ENCODE measurements at regions not wholly inside any gene's neighbourhood (a gene's known extent, or its start where the extent isn't known, plus 50 kb on each side); places are given as distances from the start of the nearest gene placed in this dataset.
"Not testable (repeated sequence)": the region's sequence is repeated elsewhere in the genome, so short reads cannot be mapped to it uniquely, and the experiment has no call there.

GRCh38 chr2:31813016-31813415, 197.8 kb downstream of the MEMO1 start:
- DNase-seq (ENCODE audit: low spot score): no peak
- in situ Hi-C loops (cut with HindIII; ENCODE audit: low sequenced_read_pairs): no loop called here

DNA sequence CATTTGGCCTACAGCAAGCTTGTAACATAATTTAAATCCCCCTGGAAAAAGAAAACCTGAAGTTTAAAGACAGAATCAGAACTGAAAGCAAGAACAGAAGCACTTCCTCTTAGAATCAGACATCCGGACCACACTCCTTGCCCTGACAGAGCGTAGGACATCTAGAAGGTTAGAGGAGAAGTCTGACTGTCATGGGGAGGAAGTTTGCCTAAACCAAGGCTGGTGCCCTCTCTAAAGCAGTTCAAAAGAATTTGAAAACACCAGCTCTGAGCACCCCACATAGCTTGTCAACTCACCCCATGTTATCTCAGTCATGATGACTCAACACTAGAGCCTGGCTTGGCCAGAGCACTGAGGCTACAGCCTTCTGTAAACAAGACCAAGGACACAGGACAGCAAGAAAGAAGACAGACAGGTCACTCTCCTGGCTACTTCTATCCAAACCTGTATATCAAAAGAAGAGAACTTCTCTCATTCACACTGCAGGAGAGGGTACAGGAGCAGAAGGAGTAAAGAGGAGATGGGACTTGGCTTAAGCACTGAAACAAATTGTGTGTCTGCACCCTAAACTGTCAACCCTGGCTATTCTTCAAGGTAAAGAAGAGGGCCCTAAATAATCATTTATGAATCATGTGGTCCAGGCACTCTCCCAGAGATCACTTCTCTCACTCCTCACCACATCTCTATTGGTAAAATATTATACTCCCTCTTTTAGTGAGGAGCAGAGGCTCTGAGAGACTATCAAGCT, 198.6 kb downstream of the MEMO1 start:
- no peak for DNase-seq (ENCODE audit: low spot score)
- in situ Hi-C loops (cut with HindIII; ENCODE audit: low sequenced_read_pairs): no loop called here

DNA sequence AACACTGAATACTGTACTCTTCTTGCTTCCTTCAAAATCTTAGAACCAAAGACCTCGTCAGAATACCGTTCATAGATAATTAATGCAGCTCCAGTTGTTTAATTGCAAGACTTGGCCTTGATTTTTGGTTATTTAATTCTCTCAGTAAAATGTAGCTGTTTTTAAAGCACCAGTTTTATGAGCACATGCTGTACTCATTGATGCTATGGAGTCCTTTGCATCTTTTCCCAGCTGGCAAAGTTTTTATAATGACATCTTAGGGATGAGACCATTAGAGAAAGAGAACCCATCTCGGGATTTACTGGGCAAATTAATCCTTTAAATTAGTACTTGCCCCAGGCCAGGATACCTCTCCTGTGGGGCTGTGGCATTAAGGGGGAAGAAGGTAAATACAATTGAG, 199.3 kb downstream of the MEMO1 start:
- no peak for DNase-seq (ENCODE audit: low spot score)
- in situ Hi-C loops (cut with HindIII; ENCODE audit: low sequenced_read_pairs): no loop called here

- in situ Hi-C loops (cut with HindIII; ENCODE audit: low sequenced_read_pairs): no loop called here
- DNase-seq (ENCODE audit: low spot score): no peak
These were observed 200.4 kb downstream of the MEMO1 start for GRCh38 chr2:31810200-31810917.

DNA sequence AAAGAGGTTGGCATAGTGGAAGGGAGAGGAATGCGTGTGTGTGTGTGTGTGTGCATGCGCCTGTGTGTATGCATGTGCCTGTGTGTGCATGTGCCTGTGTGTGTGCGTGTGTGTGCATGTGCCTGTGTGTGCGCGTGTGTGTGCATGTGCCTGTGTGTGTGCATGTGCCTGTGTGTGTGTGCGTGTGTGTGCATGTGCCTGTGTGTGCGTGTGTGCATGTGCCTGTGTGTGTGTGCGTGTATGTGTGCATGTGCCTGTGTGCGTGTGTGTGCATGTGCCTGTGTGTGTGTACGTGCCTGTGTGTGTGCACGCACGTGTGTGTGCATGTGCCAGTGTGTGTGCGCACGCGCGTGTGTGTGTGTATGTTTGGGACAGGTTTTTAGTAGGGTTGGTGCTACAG, 205.1 kb downstream of the MEMO1 start:
- DNase-seq (ENCODE audit: low spot score): no peak
- in situ Hi-C loops (cut with HindIII; ENCODE audit: low sequenced_read_pairs): no loop called here

GRCh38 chr2:31803481-31804153, 207.2 kb downstream of the MEMO1 start:
- DNase-seq (ENCODE audit: low spot score); in situ Hi-C loops (cut with HindIII; ENCODE audit: low sequenced_read_pairs): not testable (repeated sequence)

DNA sequence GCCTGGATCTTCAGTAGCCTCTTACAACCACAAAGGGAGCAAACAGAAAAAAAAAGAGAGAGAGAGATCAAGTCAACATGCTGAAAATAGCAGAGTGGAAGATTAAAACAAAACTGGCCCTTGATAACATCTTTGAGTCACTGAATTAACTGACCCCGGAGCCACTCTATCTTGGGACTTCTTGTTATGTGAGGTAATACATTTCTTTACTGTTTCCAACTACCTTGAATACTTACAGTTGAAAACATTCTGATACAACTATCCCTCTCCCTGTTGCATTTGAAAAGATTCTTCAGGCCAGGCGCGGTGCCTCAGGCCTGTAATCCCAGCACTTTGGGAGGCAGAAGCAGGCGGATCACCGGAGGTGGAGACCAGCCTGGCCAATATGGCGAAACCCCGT, 208.1 kb downstream of the MEMO1 start:
- in situ Hi-C loops (cut with HindIII; ENCODE audit: low sequenced_read_pairs): no loop called here
- DNase-seq (ENCODE audit: low spot score): no peak

- in situ Hi-C loops (cut with HindIII; ENCODE audit: low sequenced_read_pairs); DNase-seq (ENCODE audit: low spot score): not testable (repeated sequence)
These were observed 211.5 kb downstream of the MEMO1 start for GRCh38 chr2:31799282-31799681.

- in situ Hi-C loops (cut with HindIII; ENCODE audit: low sequenced_read_pairs): no loop called here
- DNase-seq (ENCODE audit: low spot score): no peak
These were observed 207.5 kb upstream of the SRD5A2 start for GRCh38 chr2:31788273-31788672.

GRCh38 chr2:31785876-31786275, 205.1 kb upstream of the SRD5A2 start:
- in situ Hi-C loops (cut with HindIII; ENCODE audit: low sequenced_read_pairs): no loop called here
- DNase-seq (ENCODE audit: low spot score): no peak

DNA sequence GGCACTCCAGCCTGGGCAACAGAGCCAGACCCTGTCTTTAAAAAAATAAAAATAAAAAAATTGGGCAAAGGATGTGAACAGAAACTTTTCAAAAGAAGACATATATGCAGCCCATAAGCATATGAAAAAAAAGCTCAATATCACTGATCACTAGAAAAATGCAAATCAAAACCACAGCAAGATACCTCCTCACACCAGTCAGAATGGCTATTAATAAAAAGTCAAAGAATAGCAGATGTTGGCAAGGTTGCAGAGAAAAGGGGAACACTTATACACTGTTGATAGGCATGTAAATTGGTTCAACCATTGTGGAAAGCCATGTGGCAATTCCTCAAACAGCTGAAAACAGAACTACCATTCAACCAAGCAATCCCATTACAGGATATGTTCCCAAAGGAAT, 204.1 kb upstream of the SRD5A2 start:
- no peak for DNase-seq (ENCODE audit: low spot score)
- in situ Hi-C loops (cut with HindIII; ENCODE audit: low sequenced_read_pairs): no loop called here

- DNase-seq (ENCODE audit: low spot score); in situ Hi-C loops (cut with HindIII; ENCODE audit: low sequenced_read_pairs): not testable (repeated sequence)
These were observed 202.8 kb upstream of the SRD5A2 start for GRCh38 chr2:31783446-31784091.

DNA sequence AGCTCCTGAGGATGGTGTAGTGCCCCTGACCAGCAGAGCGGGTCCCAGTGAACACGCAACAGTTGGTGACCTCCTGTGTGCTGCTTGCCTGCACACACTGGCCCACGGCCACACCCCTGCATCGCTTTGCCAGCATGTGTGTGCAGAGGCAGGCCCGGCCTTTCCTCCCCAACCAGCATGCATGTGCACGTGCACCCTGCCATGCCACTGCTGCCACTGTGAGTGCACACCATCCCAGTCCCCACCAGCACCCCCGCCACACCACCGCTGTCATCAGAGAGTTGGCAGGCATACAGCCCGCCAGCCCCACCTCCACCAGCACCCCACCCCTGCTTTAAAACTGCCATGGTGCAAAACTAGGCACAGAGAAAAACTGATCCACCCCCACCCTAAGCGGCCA, 197.4 kb upstream of the SRD5A2 start:
- in situ Hi-C loops (cut with HindIII; ENCODE audit: low sequenced_read_pairs): no loop called here
- no peak for DNase-seq (ENCODE audit: low spot score)

DNA sequence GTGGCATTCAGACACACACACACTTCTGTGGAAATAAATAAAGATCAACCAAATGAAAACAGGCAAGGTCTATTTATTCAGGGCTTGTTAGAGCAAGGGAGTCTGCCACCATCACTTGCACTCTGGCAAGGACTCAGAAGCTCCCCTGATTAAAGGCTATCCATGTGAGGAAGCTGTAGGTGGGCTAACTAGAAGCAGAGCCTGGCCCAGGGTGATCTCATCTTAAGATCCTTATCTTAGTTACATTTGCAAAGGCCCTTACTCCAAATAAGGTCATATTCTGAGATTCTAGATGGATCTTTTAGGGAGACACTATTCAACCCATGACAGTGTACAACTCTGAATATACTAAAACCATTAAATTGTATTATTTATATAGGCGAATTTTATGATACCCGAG, 190.0 kb upstream of the SRD5A2 start:
- no peak for DNase-seq (ENCODE audit: low spot score)
- in situ Hi-C loops (cut with HindIII; ENCODE audit: low sequenced_read_pairs): no loop called here

DNA sequence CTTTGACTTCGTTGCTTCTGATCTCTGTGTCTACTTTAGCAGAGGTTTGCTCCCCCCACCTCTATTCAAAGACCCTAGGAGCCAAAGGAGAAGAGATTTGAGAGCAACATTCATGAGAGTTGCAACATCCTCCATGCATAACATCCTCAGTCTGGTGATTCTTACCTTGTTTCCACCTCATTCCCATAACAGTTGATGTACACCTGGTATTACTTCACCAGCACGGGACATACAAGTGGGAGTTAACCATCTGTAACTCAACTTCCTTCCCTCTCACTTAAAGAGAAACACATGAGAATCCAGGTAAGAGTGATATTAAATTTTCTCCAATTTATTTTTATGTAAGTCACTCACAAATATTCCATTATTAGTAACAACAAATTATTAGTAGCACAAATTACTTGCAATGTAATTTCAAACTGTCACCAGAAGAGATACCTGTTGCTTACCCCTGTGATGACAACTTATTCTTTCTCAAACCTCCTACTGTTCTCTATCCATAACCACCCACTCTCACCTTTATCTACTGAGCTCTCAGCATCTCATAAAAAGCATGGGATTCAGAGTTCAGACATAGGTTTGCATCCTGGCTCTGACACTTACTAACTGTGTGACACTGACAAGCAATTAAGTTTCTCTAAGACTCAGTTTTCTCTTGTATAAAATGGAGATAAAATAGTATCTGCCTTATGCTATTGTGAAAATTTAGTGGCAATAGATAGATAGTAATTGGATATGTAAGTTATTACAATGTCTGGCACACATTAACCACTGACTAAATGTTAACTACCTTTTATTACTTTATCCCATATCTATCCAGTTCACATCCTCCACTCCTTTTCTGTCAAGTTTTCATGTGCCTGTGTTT, 184.6 kb upstream of the SRD5A2 start:
- in situ Hi-C loops (cut with HindIII; ENCODE audit: low sequenced_read_pairs): no loop called here

DNA sequence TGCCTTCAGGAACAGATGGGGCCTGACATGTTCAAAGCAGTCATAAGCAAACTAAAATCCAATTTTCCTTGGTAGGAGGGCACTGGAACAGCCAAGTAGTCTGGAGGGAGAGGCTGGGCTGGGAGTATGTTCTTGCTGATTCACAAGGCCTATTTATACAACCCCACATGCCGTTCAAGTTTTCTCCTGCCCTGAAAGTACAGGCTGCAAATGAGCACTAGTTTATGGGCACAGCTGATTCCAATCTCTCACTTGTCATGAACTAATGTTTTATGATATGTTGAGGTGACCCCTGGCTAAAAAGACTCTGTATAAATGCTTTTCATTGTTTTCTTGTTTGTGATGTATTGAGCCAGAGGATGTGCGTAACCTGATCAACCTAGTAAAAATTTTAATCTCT, 183.4 kb upstream of the SRD5A2 start:
- in situ Hi-C loops (cut with HindIII; ENCODE audit: low sequenced_read_pairs): no loop called here
- no peak for DNase-seq (ENCODE audit: low spot score)

More for the DNA sequence above, 184.6 kb upstream of the SRD5A2 start:
- DNase-seq (ENCODE audit: low spot score): no peak

GRCh38 chr2:31762085-31762484, 181.3 kb upstream of the SRD5A2 start:
- DNase-seq (ENCODE audit: low spot score): no peak
- in situ Hi-C loops (cut with HindIII; ENCODE audit: low sequenced_read_pairs): no loop called here

DNA sequence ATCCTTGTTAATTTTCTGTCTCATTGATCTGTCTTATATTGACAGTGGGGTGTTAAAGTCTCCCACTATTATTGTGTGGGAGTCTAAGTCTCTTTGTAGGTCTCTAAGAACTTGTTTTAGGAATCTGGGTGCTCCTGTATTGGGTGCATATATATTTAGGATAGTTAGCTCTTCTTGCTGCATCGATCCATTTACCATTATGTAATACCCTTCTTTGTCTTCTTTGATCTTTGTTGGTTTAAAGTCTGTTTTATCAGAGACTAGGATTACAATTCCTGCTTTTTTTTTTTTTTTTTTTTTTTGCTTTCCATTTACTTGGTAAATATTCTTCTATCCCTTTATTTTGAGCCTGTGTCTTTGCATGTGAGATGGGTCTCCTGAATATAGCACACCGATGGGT, 176.6 kb upstream of the SRD5A2 start:
- in situ Hi-C loops (cut with HindIII; ENCODE audit: low sequenced_read_pairs); DNase-seq (ENCODE audit: low spot score): not testable (repeated sequence)

DNA sequence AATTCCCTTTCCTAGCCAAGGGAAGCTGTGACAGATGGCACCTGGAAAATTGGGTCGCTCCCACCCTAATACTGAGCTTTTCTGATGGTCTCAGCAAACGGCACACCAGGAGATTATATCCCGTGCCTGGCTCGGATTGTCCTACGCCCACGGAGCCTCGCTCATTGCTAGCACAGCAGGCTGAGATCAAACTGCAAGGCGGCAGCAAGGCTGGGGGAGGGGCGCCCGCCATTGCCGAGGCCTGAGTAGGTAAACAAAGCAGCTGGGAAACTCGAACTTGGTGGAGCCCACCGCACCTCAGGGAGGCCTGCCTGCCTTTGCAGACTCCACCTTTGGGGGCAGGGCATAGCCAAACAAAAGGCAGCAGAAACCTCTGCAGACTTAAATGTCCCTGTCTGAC, 168.0 kb upstream of the SRD5A2 start:
- DNase-seq (ENCODE audit: low spot score); in situ Hi-C loops (cut with HindIII; ENCODE audit: low sequenced_read_pairs): not testable (repeated sequence)
